HG02981 (cell line): ENCODE measurements at regions not wholly inside any gene's neighbourhood (a gene's known extent, or its start where the extent isn't known, plus 50 kb on each side); places are given as distances from the start of the nearest gene placed in this dataset.

Source experiments
- ATAC-seq: cut with Tn5 transposase; IDR thresholded peaks from one replicate; pipeline ENCODE4 v1.9.1; 2021; ENCODE audit warnings: mild to moderate bottlenecking, moderate library complexity; ENCODE audit not compliant: unreplicated experiment

GRCh38 chr3:111339017-111339416, 203.0 kb upstream of the CD96 start:
- ATAC-seq: no peak

DNA sequence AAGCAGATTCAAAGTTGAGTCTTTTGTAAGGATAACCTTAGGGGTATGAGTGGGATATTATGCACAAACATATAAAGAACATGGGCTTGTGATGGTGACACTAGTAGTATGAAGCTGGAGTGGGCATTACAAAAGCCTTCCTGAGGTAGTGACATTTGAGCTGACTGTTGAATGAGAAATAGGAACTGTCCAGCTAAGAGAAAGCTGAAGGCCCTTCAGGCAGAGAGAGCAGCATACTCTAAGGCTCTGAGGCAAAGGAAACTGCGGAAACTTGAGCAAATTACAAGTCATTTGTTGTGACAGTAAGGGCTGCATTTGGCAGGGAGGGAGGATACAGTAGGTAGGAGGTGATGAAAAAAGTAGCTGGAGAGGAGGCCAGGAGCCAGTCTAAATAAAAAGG, 190.7 kb upstream of the CD96 start:
- ATAC-seq: no peak

DNA sequence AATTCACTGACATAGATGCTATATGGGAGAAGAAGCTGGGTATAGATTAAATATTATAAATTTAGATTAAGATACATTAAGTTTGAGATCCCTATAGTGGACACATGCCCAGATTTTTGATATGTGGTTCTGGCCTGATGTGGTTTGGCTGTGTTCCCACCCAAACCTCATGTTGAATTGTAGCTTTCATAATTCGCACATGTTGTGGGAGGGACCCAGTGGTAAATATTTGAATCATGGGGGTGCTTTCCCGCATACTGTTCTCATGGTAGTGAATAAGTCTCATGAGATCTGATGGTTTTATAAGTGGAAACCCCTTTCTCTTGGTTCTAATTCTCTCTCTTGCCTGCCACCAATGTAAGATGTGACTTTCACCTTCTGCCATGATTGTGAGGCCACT, 189.4 kb upstream of the CD96 start:
- no peak for ATAC-seq

GRCh38 chr3:111359261-111360030, 182.6 kb upstream of the CD96 start:
- ATAC-seq: no peak

- ATAC-seq: no peak
Observed at GRCh38 chr3:111362381-111363009, 179.5 kb upstream of the CD96 start.

DNA sequence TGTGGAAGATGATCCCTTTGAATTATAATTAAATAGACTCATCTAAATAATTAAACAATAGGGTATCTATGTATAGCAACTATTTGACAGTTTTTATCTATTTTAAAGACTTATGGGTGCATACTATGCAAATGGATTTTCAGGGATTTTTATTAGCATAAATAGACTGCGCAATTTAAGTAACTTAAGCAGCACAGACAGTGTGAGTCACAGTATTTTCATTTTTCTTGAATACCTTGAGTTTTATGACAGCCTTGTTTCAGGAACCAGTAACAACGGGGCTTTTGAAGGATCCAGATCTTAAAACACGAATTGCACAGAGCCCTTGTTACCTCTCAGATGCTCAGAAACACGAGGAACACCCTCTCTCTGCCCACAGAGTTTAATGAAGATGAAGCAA, 175.5 kb upstream of the CD96 start:
- ATAC-seq: no peak

- no peak for ATAC-seq
Observed at GRCh38 chr3:111368056-111368455, 173.9 kb upstream of the CD96 start.

GRCh38 chr3:111369958-111370357, 172.0 kb upstream of the CD96 start:
- ATAC-seq: no peak

DNA sequence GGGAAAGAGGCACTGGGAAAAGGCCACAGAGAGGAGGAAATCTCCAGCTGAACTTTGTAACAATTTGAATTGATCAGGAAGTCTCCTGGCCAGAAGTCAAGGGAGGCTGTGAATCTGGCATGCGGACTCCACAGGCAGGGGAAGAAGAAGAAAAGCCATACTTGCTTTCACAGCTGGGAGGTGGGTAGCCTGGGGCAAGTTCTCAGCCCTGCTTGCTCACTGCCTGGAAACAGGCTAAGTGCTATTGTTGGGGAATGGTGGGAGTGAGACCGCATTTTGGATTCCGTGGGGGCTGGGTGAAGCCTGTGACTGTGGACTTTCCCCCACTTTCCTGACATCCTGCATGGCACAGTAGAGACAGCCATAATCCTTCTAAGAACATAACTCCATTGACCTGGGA, 168.8 kb upstream of the CD96 start:
- no peak for ATAC-seq

- no peak for ATAC-seq
Observed at GRCh38 chr3:111373861-111374260, 168.1 kb upstream of the CD96 start.

- no peak for ATAC-seq
Observed at GRCh38 chr3:111385971-111386495, 156.0 kb upstream of the CD96 start.

DNA sequence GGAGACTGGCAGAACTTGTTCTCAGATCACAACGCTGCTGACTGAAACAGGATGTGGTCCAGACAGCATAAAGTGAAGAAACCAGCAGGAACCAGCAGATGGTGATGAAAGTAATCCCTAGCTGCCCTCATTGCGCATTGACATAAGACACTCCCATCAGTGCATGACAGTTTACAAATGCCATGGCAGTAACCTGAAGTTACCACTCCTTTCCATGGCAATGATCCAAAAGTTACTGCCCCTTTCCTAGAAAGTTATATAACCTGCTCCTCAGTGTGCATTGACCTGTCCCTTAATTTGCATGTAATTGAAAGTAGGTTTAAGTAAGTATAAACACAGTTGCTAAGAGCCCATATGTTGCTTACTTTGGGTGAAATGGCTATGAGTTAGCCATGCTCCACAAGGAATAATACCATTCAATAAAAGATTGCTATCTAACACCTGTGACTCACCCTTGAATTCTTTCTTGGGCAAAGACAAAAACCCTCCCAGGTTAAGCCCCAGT, 149.1 kb upstream of the CD96 start:
- no peak for ATAC-seq

DNA sequence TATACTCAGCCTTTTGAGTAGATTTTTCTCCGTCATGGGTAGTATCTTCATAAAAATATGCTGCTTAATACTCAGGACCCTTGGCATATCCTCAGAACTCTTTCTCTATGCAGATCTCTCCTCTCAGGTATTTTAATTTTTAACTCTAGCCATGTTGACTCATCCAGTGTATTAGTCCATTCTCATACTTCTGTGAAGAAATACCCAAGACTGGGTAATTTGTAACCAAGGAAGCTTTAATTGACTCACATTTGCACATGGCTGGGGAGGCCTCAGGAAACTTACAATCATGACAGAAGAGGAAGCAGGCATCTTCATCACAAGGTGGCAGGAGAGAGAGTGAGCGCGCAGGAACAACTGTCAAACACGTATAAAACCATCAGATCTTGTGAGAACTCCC, 129.3 kb upstream of the CD96 start:
- ATAC-seq: no peak

DNA sequence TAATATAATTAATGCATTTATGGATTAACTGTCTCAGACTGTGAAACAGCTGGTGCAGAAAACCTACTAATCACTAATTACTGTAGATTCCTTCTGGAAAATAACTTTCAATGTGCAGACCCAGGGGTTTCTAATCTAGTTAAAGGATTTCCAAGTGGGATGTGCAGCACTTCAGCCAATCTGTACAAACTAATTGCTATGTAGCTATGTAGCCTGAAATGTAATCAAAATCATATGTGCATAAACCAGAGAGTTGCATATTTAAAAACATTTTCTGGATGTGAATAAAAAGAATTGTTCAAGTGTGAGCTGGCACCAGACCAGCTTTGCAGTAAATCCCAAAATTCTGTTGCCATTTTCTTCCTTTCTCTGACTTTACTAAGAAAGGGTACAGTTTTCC, 127.5 kb upstream of the CD96 start:
- no peak for ATAC-seq

GRCh38 chr3:111415018-111415417, 127.0 kb upstream of the CD96 start:
- ATAC-seq: no peak

- ATAC-seq: no peak
Observed at GRCh38 chr3:111418391-111418790, 123.6 kb upstream of the CD96 start.

GRCh38 chr3:111428301-111428700, 113.7 kb upstream of the CD96 start:
- ATAC-seq: no peak

DNA sequence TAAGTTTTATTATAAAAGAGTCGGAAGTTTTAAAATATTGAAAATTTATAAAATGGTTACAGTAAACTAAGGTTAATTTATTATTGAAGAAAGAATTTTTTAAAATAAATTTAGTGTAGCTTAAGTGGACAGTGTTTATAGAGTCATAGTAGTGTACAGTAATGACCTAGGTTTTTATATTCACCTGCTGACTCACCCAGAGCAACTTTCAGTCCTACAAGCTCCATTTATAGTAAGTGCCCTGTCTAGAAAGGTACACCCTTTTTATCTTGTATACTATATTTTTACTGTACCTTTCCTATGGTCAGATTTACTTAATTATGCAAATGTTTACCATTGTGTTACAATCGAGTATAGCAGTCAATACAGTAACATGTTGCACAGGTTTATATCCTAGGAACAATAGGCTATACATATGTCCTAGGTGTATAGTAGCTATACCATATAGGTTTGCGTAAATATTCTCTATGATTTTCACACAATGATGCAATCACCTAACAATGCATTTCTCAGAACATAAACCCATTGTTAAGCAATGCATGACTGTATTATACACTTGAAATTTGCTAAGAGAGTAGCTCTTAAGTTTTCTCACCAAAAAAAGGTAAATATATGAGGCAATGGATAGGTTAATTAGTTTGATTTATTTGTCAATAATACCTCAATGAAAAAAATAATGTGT, 106.9 kb upstream of the CD96 start:
- ATAC-seq: no peak

DNA sequence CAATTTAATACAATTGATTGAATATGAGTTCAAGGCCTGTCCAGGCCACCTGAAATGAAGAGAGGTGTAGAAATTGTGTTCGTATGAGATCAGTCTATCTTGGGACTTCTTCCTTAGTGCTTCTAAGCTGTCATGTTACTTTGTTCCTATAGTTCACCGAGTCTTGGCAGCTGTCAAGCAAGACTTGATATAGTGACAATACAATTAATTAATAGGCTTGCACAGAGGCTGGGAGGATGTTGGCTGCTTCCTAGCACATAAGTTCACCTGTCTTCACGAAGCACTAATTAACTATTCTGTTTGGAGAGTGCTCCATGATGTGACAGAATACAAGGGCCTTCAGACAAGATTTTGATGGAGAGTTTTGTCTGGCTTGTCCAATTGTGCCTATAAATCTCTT, 103.7 kb upstream of the CD96 start:
- no peak for ATAC-seq

DNA sequence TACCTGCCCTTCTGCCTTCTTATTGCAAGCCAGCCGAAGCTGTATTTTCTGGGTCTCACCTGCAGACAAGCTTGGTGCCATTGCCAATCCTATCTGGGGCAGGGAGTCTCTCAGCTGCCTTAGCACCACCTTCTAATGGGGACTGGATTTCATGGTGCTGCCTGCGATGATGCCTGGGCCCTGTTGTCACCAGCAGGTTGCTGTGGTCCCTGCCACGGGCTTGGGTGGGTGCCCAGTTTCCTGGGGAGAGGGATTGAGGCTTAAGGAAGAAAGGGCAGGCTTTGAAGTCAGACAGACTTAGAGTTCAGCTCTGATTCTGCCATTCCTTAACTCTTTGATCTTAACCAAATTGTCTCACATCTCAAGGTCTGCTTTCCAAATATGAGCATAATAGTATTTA, 87.4 kb upstream of the CD96 start:
- ATAC-seq: no peak

DNA sequence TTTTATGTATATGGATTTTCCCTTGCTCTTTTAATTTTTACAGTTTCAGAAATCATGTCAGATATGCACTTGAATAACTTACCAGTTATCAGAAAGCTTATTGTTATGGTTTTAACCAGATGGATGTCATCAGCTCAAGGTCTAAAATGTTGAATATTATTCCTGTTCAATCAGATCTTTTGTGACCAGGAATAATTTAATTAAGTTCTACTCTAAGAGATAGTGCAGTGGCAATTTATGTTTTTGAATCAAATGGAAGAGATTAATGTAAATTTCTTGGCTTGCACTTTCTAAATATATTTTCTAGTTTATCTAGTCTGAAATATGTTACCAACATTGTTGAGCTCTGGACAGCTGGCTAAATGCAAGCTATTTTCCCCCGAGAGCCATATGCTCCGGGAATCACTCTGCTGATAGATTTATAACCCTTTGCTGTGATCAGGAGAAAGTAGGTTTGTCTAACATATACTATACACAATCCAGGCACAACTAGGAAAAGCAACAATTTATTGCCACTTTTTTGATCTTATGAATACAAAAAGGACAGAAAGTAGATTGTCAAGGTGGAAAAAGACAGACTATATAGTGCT, 76.8 kb upstream of the CD96 start:
- no peak for ATAC-seq
